WTC11 (cell line): ENCODE measurements at regions not wholly inside any gene's neighbourhood (a gene's known extent, or its start where the extent isn't known, plus 50 kb on each side); places are given as distances from the start of the nearest gene placed in this dataset.

Experiments used
- CBFB ChIP-seq: sonication (generic); formaldehyde crosslinking; IDR thresholded peaks from 2 replicates; pipeline ENCODE4 v1.8.1; 2022; ENCODE audit warnings: mild to moderate bottlenecking, low read depth, missing genetic modification reagents
- CTCF ChIP-seq: fragments of 200-600 bp; IDR thresholded peaks from 2 replicates; pipeline ENCODE4 v1.8.0; 2022; ENCODE audit warnings: antibody characterized with exemption
- GABPB1 ChIP-seq: sonication (generic); formaldehyde crosslinking; IDR thresholded peaks from 2 replicates; pipeline ENCODE4 v1.8.1; 2023; ENCODE audit warnings: mild to moderate bottlenecking, missing genetic modification reagents
- KAT7 ChIP-seq: sonication (generic); formaldehyde crosslinking; IDR thresholded peaks from 2 replicates; pipeline ENCODE4 v1.8.1; 2023; ENCODE audit warnings: missing genetic modification reagents, mild to moderate bottlenecking, borderline replicate concordance
- MYBL2 ChIP-seq: sonication (generic); formaldehyde crosslinking; IDR thresholded peaks from 2 replicates; pipeline ENCODE4 v1.8.1; 2023; ENCODE audit warnings: mild to moderate bottlenecking, moderate library complexity, missing genetic modification reagents
- RELA ChIP-seq: sonication (generic); formaldehyde crosslinking; IDR thresholded peaks from 2 replicates; pipeline ENCODE4 v1.8.1; 2022; ENCODE audit warnings: missing genetic modification reagents, mild to moderate bottlenecking, borderline replicate concordance
- SMAD3 ChIP-seq: sonication (generic); formaldehyde crosslinking; IDR thresholded peaks from 2 replicates; pipeline ENCODE4 v1.8.0; 2022; ENCODE audit warnings: missing genetic modification reagents, mild to moderate bottlenecking, borderline replicate concordance
- SOX15 ChIP-seq: fragments of 250-450 bp; sonication (Bioruptor Pico); IDR thresholded peaks from 2 replicates; pipeline ENCODE4 v1.9.0; 2021; ENCODE audit warnings: mild to moderate bottlenecking
- ZNF263 ChIP-seq: sonication (generic); formaldehyde crosslinking; IDR thresholded peaks from 2 replicates; pipeline ENCODE4 v1.8.1; 2022; ENCODE audit warnings: low read depth, mild to moderate bottlenecking, moderate library complexity, missing genetic modification reagents
- TF ChIP-seq, protein P1 (sequence below): sonication (generic); formaldehyde crosslinking; IDR thresholded peaks from 2 replicates; pipeline ENCODE4 v1.8.0; 2022; ENCODE audit warnings: mild to moderate bottlenecking, missing genetic modification reagents

DNA sequence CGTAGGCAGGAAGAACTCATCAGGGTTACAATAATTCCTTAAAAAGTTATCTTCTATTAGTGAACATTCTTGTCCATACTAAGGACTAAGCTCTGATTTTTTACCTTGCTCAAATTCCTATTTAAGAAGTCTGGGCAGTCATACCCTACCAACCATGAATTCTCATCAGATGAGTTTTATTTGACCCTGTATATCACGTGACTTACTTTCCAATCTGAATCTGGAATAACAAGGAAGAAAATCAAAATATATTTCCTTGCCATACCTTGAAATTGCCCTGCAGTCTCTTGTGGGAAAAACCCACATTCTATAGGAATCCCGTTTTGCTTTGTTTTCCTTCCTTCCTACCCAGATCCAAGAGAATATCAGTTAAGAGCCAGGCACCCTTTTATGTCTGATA, 352.7 kb downstream of the AKAIN1 start:
- TF ChIP-seq GABPB1 (CRISPR knock-in tag): no peak
- no peak for TF ChIP-seq KAT7 (CRISPR knock-in tag)
- no peak for TF ChIP-seq ZNF263 (CRISPR knock-in tag)
- TF ChIP-seq CBFB (CRISPR knock-in tag): no peak
- TF ChIP-seq, protein P1, sequence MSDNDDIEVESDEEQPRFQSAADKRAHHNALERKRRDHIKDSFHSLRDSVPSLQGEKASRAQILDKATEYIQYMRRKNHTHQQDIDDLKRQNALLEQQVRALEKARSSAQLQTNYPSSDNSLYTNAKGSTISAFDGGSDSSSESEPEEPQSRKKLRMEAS (CRISPR knock-in tag): no peak
- TF ChIP-seq RELA: no peak
- TF ChIP-seq CTCF: no peak
- TF ChIP-seq MYBL2 (CRISPR knock-in tag): no peak
- no peak for TF ChIP-seq SMAD3 (CRISPR knock-in tag)
- TF ChIP-seq SOX15 (CRISPR knock-in tag): no peak
